ENCODE measurements at regions not wholly inside any gene's neighbourhood (a gene's known extent, or its start where the extent isn't known, plus 50 kb on each side); places are given as distances from the start of the nearest gene placed in this dataset.
"Not testable (repeated sequence)": the region's sequence is repeated elsewhere in the genome, so short reads cannot be mapped to it uniquely, and the experiment has no call there.

DNA sequence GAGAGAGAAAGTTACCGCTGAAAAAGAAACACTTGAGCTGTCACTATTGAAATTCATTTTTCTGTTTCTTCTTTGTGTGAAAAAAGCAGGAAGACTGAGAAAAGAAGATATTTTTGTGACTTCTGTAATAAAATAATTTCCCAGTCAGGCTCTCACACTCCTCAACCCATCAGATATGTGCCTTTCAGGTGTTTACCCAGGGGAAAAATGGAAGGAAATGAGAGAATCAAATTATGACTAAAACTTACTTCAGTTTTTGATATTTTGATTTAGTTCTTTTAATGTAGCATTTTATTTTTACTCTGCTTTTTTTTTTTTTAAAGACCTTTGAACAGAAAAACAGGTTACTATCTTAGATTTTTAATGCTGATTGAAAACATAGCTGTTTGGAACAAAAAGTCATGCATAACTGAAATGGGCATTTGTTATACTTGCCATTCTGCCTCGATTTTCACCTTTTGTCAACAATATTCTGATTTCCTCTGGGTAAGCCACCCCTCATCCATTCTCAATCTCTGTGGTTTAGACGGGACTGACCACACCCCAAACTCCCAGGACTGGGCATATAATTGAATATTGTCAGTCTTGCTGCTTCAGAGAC lies 133.2 kb upstream of the KRR1 start:
- FAIRE-seq, result no peak
- no peaks in the 10 kb centered on the region for H3K9me3 ChIP-seq (ENCODE audit: control insufficient read depth in 2 of 3, insufficient read depth in 1 of 3, low read length in 3 of 3)
- no peak for DNase-seq
- H3K27ac ChIP-seq (ENCODE audit: low read depth in 2 of 2, low read length in 2 of 2), result no peak overlapping the region
- TF ChIP-seq CTCF (IDR thresholded peaks at IDR 0.05; ENCODE audit: borderline replicate concordance, extremely low read depth, insufficient read depth), result no peak
- intact Hi-C loops (cut with DNase I), result no loop called here
- no peaks in the 10 kb centered on the region for H3K27me3 ChIP-seq (ENCODE audit: control insufficient read depth, insufficient read depth, low read length)
- H3K36me3 ChIP-seq (ENCODE audit: control insufficient read depth in 2 of 3, insufficient read depth in 3 of 3, low read length in 3 of 3), result no peaks in the 10 kb centered on the region
- H3K9ac ChIP-seq (ENCODE audit: low read length in 3 of 3), result no peak overlapping the region
- H3K4me3 ChIP-seq (ENCODE audit: low read length in 3 of 3), result no peak overlapping the region
- no peaks in the 10 kb centered on the region for H3K4me1 ChIP-seq (ENCODE audit: control insufficient read depth in 2 of 3, insufficient read depth in 2 of 3, low read depth in 1 of 3, low read length in 3 of 3)

GRCh38 chr12:75643119-75643518 lies 131.7 kb upstream of the KRR1 start:
- H3K27me3 ChIP-seq (ENCODE audit: control insufficient read depth, insufficient read depth, low read length); FAIRE-seq: not testable (repeated sequence)

DNA sequence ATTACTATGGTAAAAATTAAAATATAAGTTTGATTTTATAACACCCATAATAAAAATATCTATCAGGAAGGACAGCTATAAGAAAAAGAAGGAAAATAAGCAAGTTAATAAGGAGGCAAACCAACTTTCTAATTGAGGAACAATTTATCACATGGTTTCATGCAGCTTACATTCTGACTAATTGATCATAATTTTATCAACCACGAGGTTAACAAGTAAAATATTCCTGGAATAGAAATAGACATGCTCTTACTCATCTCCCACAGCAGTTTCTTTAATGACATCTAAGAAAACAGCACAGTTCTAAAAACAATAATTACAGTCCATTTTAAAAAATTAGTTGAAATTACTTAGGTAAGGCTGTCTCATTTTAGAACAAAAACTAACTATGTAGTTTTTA lies 130.8 kb upstream of the KRR1 start:
- H3K36me3 ChIP-seq (ENCODE audit: control insufficient read depth in 2 of 3, insufficient read depth in 3 of 3, low read length in 3 of 3), result no peaks in the 10 kb centered on the region
- intact Hi-C loops (cut with DNase I), result no loop called here
- H3K9ac ChIP-seq (ENCODE audit: low read length in 3 of 3), result no peak overlapping the region
- H3K27me3 ChIP-seq (ENCODE audit: control insufficient read depth, insufficient read depth, low read length), result no peaks in the 10 kb centered on the region
- FAIRE-seq (no peak), DNase-seq (no peak)
- TF ChIP-seq CTCF (IDR thresholded peaks at IDR 0.05; ENCODE audit: borderline replicate concordance, extremely low read depth, insufficient read depth), result no peak
- H3K4me1 ChIP-seq (ENCODE audit: control insufficient read depth in 2 of 3, insufficient read depth in 2 of 3, low read depth in 1 of 3, low read length in 3 of 3), result no peaks in the 10 kb centered on the region
- H3K9me3 ChIP-seq (ENCODE audit: control insufficient read depth in 2 of 3, insufficient read depth in 1 of 3, low read length in 3 of 3), result no peaks in the 10 kb centered on the region
- no peak overlapping the region for H3K4me3 ChIP-seq (ENCODE audit: low read length in 3 of 3)
- H3K27ac ChIP-seq (ENCODE audit: low read depth in 2 of 2, low read length in 2 of 2), result no peak overlapping the region

More at GRCh38 chr12:75643119-75643518, 131.7 kb upstream of the KRR1 start:
- H3K27ac ChIP-seq (ENCODE audit: low read depth in 2 of 2, low read length in 2 of 2); H3K9ac ChIP-seq (ENCODE audit: low read length in 3 of 3); H3K9me3 ChIP-seq (ENCODE audit: control insufficient read depth in 2 of 3, insufficient read depth in 1 of 3, low read length in 3 of 3); H3K4me1 ChIP-seq (ENCODE audit: control insufficient read depth in 2 of 3, insufficient read depth in 2 of 3, low read depth in 1 of 3, low read length in 3 of 3); H3K4me3 ChIP-seq (ENCODE audit: low read length in 3 of 3); intact Hi-C loops (cut with DNase I); H3K36me3 ChIP-seq (ENCODE audit: control insufficient read depth in 2 of 3, insufficient read depth in 3 of 3, low read length in 3 of 3); DNase-seq: not testable (repeated sequence)

- no peak overlapping the region for H3K27ac ChIP-seq (ENCODE audit: low read depth in 2 of 2, low read length in 2 of 2)
- no peaks in the 10 kb centered on the region for H3K36me3 ChIP-seq (ENCODE audit: control insufficient read depth in 2 of 3, insufficient read depth in 3 of 3, low read length in 3 of 3)
- H3K27me3 ChIP-seq (ENCODE audit: control insufficient read depth, insufficient read depth, low read length), result no peaks in the 10 kb centered on the region
- H3K4me1 ChIP-seq (ENCODE audit: control insufficient read depth in 2 of 3, insufficient read depth in 2 of 3, low read depth in 1 of 3, low read length in 3 of 3), result no peaks in the 10 kb centered on the region
- H3K4me3 ChIP-seq (ENCODE audit: low read length in 3 of 3), result no peak overlapping the region
- H3K9ac ChIP-seq (ENCODE audit: low read length in 3 of 3), result no peak overlapping the region
- DNase-seq, result no peak
- intact Hi-C loops (cut with DNase I), result no loop called here
- H3K9me3 ChIP-seq (ENCODE audit: control insufficient read depth in 2 of 3, insufficient read depth in 1 of 3, low read length in 3 of 3), result no peaks in the 10 kb centered on the region
- no peak for FAIRE-seq
- TF ChIP-seq CTCF (IDR thresholded peaks at IDR 0.05; ENCODE audit: borderline replicate concordance, extremely low read depth, insufficient read depth), result no peak
Observed at GRCh38 chr12:75641031-75641780, 129.8 kb upstream of the KRR1 start.

All from kidney (tissue), 13 donors.